ENCODE measurements at regions not wholly inside any gene's neighbourhood (a gene's known extent, or its start where the extent isn't known, plus 50 kb on each side); places are given as distances from the start of the nearest gene placed in this dataset.

DNA sequence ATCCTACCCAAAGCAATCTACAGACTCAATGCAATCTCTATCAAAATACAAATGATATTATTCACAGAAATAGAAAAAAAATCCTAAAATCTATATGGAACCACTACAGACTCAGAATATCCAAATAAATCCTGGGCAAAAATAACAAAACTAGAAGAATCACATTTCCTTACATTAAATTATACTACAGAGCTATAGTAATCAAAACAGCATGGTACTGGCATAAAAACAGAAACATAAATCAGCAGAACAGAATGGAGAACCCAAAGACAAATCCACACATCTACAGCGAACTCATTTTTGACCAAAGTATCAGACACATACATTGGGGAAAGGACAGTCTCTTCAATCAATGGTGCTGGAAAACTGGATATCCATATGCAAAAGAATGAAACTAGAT, 304.1 kb upstream of the FGF13 start:
- WGBS (ENCODE audit: extremely low coverage, insufficient read length, low lambda C conversion rate), result no CpG with 5 or more reads among the region's 1 CpG
- no peak overlapping the region for H3K4me3 Mint-ChIP-seq
- H2AFZ ChIP-seq (ENCODE audit: low read length), result no peak overlapping the region

More for the DNA sequence above, 304.1 kb upstream of the FGF13 start:
- Mint-ChIP-seq H3K36me3 (ENCODE audit: insufficient read depth in 1 of 3, low read depth in 3 of 3) (peaks cover 12 to 15% (median 14%) of the 10 kb centered on the region in 3 experiments; a peak in 5 of 7 replicates), H3K4me1 (no peaks in the 10 kb centered on the region), H3K27me3 (ENCODE audit: low read depth) (no peaks in the 10 kb centered on the region; the same call in 1 of the 2 replicates), H3K27ac (no peak overlapping the region), H3K9me3 (peaks cover 27 to 59% of the 10 kb centered on the region in 2 experiments)
- no peak overlapping the region for H4K91ac ChIP-seq (ENCODE audit: insufficient read length, low read depth, low read length)
- no peak overlapping the region for H2BK5ac ChIP-seq (ENCODE audit: insufficient read length, low read length)
- no peak overlapping the region for H2BK12ac ChIP-seq (ENCODE audit: insufficient read length, low read depth, low read length)
- H2AK5ac ChIP-seq (ENCODE audit: insufficient read length, low read length), result no peak overlapping the region
- no peak overlapping the region for H3K14ac ChIP-seq (ENCODE audit: insufficient read depth, low read length)
- H2BK20ac ChIP-seq (ENCODE audit: low read depth, low read length, poor library complexity, severe bottlenecking), result no peak overlapping the region
- H3K4ac ChIP-seq (ENCODE audit: low read depth, low read length), result no peak overlapping the region
- no peak overlapping the region for H3K56ac ChIP-seq (ENCODE audit: insufficient read length, low read depth, low read length)
- DNase-seq, result no peak
- TF ChIP-seq, protein P1, sequence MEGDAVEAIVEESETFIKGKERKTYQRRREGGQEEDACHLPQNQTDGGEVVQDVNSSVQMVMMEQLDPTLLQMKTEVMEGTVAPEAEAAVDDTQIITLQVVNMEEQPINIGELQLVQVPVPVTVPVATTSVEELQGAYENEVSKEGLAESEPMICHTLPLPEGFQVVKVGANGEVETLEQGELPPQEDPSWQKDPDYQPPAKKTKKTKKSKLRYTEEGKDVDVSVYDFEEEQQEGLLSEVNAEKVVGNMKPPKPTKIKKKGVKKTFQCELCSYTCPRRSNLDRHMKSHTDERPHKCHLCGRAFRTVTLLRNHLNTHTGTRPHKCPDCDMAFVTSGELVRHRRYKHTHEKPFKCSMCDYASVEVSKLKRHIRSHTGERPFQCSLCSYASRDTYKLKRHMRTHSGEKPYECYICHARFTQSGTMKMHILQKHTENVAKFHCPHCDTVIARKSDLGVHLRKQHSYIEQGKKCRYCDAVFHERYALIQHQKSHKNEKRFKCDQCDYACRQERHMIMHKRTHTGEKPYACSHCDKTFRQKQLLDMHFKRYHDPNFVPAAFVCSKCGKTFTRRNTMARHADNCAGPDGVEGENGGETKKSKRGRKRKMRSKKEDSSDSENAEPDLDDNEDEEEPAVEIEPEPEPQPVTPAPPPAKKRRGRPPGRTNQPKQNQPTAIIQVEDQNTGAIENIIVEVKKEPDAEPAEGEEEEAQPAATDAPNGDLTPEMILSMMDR (conservative IDR thresholded peaks at IDR 0.05), result no peak
- no peaks in the 10 kb centered on the region for H3K23me2 ChIP-seq (ENCODE audit: insufficient read length, low read depth, low read length, poor library complexity, severe bottlenecking)
- no peak overlapping the region for H3K18ac ChIP-seq (ENCODE audit: insufficient read length, low read depth, low read length)
- H4K5ac ChIP-seq (ENCODE audit: insufficient read length, low read depth, low read length), result no peak overlapping the region
- H3K79me2 ChIP-seq (ENCODE audit: insufficient read depth, low read length), result no peaks in the 10 kb centered on the region; the same call in 1 of the 2 replicates
- no peak overlapping the region for H2BK15ac ChIP-seq (ENCODE audit: low read depth, low read length)
- H3T11ph ChIP-seq (ENCODE audit: low read length), result no peak overlapping the region
- H3K27me3 ChIP-seq (ENCODE audit: insufficient read depth, low read length), result no peaks in the 10 kb centered on the region
- H3K9me3 ChIP-seq (ENCODE audit: control insufficient read depth, low read depth, low read length), result no peaks in the 10 kb centered on the region
- no peak overlapping the region for H2BK120ac ChIP-seq (ENCODE audit: low read depth, low read length, poor library complexity, severe bottlenecking)
- H4K8ac ChIP-seq (replicated peaks; ENCODE audit: insufficient read length, low read depth, low read length), result no peak overlapping the region
- H3K9ac ChIP-seq (ENCODE audit: extremely low read depth, insufficient read length, low read length), result no peak overlapping the region
- no peak overlapping the region for H3K23ac ChIP-seq (ENCODE audit: insufficient read length, low read depth, low read length)
- no peak overlapping the region for H3K27ac ChIP-seq (ENCODE audit: insufficient read length, low read depth, low read length)
- H3K79me1 ChIP-seq (ENCODE audit: insufficient read depth, low read depth, low read length, poor library complexity, severe bottlenecking), result no peaks in the 10 kb centered on the region
- H3K4me1 ChIP-seq (ENCODE audit: insufficient read depth, low read length), result no peaks in the 10 kb centered on the region
- no peaks in the 10 kb centered on the region for H4K20me1 ChIP-seq (ENCODE audit: control insufficient read depth, insufficient read depth, insufficient read length)
- H3K4me2 ChIP-seq (ENCODE audit: insufficient read depth, insufficient read length, low read length), result no peak overlapping the region
